ENCODE measurements at regions not wholly inside any gene's neighbourhood (a gene's known extent, or its start where the extent isn't known, plus 50 kb on each side); places are given as distances from the start of the nearest gene placed in this dataset.
"Not testable (repeated sequence)": the region's sequence is repeated elsewhere in the genome, so short reads cannot be mapped to it uniquely, and the experiment has no call there.

DNA sequence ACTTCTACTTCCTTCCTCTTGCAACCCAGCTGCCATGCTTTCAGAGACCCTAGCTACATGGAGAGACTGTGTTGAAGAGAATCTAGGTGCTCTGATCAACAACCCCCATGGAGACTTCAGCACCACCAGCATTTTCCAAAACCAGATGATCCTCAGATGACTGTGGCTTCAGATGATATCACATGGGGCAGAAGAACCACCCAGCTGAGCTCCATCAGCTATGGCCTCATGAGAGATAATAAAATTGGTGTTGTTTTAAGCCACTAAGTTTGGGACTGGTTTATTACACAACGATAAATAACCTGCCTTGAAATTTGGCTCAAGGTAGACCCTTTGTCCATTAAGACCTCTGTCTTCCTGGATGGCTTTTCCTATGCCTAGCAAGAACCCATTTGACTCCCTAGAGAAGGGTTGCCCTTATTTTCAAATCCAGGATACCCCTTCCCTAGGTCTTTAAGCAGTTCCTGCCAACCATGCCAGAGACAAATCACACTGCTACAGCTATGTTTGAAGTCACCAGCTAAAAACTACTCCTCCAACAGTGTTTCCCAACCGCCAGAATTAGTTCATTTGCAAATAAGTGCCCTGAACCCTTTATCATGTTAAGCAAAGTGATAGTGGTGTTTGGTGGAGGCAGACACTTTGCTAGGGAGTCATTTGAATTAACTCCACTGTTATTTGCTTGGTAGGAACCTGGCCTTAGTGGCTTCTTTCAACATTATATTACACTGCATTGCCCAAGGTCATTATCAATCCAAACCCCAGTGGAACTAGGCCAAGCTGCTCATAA, 136.9 kb upstream of the PALS2 start:
- no peak for DNase-seq

DNA sequence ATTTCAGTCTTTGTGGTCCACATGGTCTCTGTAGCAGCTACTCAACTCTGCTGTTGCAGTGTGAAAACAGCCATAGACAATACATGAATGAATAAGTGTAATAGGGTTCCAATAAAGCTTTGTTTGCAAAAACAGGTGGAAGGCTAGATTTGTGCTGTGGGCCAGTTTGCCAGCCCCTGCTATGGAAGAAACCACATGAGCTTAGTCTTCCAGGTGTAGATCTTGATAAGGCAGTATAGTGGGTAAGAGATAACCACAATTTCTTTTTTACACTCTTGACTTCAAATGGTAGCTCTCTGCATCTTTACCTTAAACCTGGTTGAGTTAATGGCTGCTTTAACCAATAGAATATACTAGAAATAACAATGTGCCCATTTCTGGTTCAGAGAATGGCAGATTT, 135.0 kb upstream of the PALS2 start:
- no peak for DNase-seq

DNA sequence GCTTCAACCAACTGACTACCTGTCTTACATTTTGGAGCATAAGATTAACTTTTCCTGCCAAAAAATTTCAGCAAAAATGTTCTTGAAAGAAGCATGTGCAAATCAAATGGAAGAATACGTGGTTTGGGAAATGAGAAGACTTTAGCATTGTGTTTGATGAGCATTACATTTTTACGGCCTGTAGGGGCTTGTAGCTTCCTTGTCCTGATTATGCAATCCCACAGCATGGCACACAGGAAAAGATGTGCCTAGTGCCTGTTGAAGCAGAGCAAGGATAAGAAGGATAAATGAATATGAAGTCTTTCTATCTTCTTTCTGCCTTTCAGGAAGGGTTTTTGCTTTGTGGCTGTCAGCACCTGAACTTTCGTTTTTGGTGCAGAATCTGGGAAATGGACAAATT, 134.1 kb upstream of the PALS2 start:
- DNase-seq = not testable (repeated sequence)

DNA sequence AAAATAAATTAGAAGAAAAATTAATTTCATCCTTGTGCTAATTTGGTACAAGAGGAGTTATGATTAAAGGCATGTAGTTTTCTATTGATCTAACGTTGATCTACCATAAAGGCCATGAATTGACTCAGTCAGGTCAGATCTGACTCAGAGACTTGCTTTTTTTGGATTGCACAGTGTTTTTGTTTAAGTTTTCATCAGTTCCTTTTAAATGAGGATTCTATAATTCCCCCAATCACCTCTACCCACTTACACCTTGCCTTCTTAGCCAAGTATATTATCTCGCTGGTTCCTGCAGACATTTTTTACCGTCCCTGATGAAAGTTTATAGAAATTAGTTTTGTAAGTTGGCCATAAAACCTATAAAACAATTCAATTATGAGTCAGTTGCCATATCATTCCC, 132.4 kb upstream of the PALS2 start:
- DNase-seq = no peak

DNA sequence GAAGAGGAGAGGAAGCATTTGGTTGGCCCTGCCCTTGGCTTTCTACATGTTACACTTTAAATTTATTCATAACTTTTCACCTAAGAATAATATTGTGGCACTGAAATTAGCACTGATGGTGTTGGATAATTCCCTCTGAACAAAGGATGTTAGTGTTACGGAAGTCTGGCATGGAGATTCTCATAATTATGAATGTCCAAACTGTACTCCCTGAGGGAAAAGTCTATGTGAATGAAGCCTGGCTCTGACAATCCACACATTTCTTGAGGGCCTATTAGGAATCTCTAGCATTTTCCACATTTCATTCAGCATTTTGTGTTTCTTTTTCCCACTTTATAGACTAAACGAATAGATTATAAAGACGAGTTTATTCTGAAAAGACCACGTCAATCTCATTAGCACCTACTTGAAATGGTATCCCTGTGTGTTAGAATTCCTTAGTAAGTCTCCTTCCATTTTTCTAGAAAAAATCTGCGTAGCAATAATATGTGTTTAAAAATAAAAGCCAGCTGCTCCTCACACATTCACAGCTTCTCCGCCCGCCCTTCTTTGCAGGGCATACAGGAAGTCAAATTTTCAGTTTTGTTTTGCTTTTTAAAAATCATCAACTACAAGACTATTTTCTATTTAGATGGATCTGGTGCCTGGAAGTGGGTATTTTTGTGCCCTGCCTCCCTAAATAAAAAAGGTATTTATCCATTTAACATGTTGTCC, 131.8 kb upstream of the PALS2 start:
- no peak for DNase-seq

DNA sequence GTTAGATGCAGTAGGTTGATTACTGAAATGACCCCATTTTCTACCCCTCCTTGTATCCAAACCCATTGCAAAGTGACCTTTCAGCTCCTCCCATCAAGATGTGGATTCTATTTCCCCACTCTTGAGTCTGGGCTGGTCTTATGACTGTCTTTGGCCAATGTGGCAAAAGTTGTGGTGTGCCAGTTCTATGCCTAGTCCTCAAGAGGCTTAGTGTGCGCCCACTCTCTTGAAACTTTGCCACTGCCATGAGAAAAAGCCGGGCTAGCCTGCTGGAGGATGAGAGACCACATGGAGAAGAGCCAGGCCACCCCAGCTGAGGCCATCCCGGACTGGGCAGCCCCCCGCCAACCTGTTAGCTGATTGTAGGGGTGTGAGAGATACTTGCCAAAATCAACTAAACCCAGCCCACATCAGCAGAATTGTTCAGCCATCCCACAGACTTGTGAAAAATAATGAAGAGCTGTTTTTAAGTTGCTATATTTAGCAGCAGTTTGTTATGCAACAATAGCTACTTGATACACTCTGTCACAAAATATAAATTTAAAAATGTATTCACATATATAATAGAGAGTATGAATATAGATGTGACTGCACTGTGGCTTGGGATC, 131.0 kb upstream of the PALS2 start:
- no peak for DNase-seq

DNA sequence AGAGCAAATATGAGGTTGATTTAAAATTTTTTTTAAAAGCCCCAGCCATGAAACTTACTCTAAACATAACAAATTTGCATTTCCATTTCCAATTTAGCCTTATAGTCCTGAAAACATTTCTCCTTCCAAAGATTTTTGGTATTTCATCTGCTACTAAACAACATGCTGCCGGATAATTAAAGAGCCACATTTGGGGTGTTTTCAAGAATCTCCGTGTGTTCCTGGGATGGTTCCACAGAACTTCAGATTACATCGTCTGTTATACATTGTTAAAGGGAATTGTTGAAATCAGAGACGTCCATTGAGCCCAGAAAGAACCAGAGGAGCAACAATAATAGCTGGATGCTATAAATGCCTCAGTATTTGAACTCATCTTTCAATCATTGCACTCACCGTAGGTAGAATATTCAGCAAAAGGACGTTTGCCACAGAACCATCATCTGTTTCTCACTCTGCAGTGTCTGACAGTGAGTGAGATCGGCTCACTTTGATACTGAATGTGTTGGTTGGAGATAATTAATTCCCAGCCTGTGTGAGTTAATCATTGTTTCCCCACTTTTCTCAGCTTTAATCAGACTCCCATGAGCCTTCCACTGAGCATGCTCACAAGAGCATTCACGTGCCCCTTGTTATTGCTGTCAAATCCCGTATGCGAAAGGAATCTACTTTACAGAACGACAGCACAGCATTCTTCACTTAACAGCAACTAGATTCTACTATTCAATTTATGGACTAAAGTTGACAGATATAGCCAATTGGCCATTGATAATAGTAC, 128.4 kb upstream of the PALS2 start:
- DNase-seq = no peak

DNA sequence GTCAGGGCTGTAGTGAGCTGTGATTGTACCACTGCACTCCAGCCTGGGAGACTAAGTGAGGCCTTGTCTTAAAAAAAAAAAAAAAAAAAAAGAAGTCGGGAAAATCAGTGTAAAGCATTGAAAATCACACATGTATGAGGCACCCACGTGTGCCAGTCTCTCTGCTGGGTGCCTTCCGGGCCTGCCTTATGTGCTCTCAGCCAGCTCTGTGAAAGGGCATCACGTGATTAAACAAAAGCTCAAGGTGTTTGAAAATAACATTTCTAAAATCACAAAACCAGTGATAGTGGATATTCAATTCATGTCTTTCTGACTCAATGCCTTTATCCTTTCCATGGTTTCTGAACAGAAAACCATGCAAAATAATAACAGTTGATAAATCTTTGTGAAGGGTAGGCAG, 125.2 kb upstream of the PALS2 start:
- no peak for DNase-seq

DNA sequence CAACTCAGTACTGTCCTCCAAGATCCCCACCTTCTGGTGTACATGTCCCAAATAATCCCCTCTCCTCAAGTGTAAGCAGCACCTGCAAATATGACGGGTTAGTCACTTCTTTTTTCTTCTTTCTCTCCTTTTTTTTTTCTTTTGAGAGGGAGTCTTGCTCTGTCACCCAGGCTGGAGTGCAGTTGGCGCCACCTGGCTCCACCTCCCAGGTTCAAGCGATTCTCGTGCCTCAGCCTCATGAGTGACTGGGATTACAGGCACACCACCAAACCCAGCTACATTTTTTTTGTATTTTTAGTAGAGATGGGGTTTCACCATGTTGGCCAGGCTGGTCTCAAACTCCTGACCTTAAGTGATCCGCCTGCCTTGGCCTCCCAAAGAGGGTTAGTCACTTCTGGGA, 123.8 kb upstream of the PALS2 start:
- not testable (repeated sequence) for DNase-seq

DNA sequence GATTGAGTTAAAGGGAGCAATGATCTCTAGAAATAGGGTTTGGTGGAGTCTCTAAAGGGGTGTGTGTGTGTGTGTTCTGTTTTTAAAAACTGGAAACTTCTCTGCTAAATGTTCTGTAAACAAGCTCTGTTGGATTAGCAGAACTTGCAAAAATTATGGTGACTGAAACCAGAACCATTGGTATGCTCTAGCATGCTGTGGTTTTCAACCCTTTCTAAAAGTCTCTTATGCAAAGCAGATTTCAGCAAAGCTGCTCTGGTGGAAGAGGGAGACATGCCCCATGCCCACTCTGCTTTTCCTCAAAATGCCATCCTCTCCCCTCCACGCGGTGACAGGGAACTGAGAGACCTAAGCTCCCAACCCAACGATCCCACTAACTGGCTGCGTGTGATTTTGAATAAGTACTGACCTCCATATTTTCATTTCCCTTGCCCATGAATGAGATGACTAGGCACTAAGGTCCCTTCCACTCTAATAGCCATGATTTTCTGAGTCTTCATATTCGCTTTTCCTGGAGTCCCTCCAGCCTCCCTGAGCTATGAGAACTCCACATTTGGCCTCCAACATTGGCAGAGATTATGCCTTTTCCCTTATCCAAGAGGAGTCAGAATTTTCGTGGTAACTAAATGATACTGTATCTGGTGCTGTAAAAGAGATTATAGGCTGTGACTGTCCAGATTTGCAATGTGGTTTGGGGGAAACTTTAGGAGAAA, 117.3 kb upstream of the PALS2 start:
- DNase-seq = no peak

DNA sequence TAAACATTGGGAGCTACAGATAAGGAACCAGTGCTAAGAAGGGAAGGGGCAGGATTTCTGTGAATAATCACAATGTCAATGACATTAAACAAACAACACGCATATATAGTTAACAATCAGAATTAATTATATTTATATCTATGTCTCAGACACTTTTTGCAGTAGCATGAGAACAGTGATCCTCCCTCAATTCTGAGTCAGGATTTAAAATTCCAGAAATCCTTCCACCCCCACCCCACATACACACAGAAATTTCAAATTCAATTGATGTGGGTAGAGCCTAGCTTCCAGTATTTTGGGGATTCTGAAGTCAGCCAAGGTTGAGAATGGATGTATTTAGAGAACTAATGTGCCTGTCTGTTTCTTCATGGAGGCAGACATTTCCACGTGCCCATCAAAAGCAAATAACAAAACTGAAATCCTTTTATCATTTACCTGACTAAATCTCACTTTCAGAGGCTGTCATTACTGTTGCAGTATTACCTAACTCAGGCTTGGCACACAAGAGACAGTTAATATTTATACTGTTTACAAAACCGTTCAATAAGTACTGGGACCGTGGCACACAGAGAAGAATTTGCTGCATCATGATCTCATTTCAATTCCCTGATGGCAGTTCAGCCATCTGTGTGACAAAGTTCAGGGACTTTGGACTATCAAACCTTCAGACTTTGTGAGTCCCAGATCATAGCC, 116.6 kb upstream of the PALS2 start:
- DNase-seq = no peak

DNA sequence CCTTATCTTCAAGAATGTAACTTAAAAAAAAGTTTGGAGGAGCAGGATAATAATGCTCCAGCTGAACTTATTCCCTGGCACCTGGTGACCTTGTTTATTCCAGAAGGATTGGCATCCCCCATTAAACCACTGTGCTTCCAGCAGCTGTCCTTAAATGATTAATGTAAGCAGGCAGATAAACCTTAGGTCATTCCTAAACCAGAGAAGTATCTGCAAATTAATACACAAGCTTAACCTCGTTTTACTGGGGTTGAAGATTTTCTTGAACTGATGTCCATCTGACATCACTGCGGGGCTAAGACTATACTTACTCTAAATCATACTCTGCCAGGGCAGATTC, 116.1 kb upstream of the PALS2 start:
- no peak for DNase-seq

DNA sequence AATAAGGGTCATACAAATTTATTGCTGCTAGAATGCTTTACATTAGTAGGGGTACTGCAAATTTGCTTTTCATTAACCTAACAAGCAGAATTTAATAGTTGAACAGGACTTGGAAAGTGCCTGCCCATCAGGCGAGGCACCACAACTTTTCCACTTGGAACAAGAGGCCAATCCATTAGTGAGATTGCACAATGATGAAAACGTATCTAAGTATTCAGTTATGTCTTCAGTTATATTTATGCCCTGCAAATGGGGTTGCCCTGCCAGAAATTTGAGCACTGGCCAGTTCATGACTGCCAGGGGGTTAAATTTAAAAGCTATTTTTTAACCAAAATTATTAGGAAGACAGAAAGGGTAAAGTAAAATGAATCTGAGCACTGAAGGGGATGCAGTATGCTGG, 111.1 kb upstream of the PALS2 start:
- DNase-seq = no peak

DNA sequence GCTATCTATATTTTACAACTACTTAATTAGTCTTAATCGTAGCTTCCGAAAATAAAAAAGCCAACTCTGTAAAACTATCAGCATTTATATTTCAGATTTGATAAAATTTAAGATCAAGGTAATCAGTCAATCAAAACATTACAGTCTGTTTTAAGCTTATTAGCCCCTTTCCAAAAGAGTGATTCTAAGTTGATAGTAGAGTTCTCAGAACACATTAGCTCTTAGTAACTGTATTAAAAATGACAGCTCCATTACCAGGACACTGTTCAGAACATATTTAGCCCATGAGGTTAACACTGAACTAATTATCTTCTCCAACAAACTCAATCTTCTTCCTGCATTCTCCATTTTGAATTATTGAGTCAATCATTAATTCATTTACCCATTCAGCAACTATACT, 110.3 kb upstream of the PALS2 start:
- DNase-seq = no peak

DNA sequence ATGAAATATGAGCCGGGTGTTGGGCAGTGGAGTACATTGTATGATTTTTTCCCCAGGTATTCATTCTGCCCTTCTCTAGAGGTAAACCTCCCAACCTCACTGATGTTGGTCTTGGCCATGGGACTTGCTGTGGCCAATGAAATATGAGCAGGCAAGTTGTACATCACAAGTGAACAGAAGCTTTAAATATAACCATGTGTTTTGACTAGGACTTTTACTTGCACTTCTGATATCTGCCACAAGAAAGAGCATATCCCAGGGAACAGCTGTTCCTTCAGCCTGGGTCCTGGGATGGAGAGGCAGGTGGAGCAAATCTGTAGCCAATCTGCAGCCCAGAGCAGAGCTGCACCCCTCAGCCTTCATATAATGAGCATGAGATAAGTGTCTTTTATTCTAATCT, 109.8 kb upstream of the PALS2 start:
- no peak for DNase-seq

DNA sequence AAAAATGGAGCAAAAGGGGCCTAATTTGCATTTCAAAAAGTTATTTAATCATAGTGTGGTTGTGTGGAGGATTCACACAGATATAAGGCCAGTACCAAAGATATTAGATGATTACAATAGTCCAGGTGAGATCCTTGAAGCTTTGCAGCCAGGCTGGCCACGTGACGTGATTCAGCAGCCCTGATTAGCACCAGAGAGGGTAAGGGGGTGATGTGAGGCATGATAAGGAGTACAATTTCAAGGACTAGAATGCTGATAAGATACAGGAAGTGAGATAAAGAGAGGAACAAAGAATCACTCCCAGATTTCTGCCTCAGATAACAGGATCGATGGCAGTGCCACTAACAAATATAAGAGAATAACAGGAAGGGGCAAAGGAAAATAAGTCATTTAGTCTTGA, 108.4 kb upstream of the PALS2 start:
- no peak for DNase-seq

DNA sequence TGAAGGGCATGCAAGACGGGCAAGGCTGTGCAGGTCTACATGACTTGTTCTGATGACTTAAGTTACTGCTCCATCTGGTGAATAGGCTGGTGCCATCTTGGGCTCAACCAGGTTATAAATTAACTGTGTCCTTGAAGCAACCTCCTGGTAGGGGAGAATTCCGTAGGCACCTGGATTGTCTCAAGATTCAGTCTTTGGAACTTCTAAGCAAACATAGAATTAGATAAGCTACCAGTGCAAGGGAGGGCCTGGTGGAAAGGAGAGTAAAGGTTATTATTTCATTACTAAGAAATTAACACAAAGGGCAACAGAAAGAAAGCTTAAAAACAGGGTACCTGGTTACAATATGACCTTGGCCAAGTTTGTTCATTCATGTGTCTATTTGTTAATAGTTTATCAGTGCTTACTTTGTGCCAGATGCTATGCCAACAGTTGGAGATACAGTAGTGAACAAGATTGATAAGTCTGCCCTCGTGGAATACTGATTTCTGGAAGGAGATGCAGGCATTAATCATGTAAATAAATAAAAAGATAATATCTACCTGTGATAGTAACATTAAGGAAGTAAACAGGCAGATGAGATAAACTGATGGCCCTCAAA, 107.0 kb upstream of the PALS2 start:
- no peak for DNase-seq

DNA sequence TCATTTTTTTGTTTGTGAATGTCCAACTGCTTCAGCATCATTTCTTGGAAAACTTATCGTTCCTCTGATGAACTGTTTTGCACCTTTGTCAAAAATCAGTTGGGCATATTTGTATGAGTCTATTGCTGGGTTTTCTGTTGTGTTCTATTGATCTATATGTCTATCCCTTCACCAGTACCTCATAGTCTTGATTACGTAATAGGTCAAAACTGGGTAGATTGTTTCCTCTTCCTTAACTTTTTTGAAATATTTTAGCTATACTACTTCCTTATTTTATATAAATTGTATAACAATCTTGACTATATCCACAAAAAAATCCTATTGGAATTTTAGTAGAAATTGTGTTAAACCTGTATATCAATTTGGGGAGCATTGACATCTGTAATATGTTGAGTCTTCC, 104.1 kb upstream of the PALS2 start:
- DNase-seq = no peak

DNA sequence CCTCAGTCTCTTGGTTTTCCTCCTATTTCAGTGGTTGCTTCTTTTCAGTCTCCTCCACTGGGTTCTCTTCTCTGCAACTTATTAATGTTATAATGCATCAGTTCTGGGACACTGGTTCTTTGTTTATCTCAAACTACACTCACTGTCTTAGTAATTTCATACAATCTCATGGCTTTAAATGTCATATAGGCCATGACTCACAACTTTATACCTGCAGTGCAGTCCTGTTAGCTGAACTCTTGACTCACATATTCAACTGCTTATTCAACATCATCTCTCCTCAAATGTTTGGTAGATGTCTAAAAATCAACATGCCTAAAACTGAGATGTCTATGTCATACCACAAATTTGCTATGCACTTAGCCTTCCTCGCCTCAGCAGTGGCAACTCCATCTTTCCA, 101.2 kb upstream of the PALS2 start:
- DNase-seq = no peak

DNA sequence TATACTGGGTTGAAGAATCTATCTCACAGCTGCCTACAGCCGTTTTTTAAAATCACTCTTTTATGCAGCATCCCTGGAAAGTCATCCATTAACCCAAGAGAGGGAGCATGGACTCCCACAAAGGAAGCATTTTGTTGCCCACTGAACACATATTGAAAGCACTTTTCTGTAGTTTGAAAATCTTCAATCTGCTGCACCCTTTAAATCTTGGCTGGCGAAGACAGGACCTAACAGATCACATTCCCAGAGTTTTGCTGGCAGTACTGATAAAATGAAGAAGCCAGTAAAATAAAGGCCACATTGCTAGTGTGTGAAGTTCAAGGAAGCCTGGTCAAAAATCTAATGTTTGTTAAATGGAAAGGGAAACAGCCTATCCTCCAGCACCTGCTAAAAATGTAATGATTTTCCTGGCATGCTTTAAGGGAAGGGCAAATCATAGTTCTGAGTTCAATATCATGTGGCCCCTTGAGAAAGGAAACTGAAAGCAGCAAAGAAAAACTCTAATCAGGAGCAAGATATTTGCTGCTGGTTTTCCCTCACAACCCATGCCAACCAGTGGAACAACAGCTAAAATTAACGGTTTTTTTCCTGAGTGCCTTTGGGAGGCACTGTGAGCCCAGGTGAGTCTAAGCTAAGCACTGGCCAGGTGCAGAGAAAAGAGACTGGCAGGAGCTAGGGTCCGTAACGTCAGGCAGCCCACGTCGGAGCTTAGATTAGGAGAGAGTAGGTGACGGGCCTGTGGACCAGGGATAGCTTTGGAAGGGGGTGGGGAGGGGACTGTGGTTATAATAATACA, 97.9 kb upstream of the PALS2 start:
- DNase-seq = no peak

DNA sequence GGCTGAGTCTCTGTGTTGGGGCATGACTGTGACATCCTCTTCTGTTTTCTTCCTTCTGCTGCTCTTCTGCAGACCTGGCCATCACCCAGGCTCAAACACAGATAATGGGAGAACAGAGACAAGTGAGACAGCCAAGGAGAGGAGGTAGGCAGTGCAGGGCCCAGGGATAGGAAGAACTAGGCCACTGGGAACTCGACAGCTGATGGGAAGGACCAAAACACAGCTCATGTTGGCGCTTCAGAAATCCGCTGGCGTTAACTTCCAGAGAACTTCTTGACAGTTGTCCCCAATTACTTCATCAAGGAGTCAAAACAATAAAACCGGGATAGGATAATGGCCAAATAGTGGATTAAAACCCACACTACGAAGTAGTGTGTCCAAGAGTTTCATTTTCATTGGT, 97.0 kb upstream of the PALS2 start:
- no peak for DNase-seq
